Gastroesophageal sphincter (tissue), 3 donors: ENCODE measurements at regions not wholly inside any gene's neighbourhood (a gene's known extent, or its start where the extent isn't known, plus 50 kb on each side); places are given as distances from the start of the nearest gene placed in this dataset.

Experiments
- EP300 ChIP-seq: sonication (generic); formaldehyde crosslinking; IDR thresholded peaks from one replicate; pipeline ENCODE4 v1.6.1; 2017; ENCODE audit warnings: antibody characterized with exemption, mild to moderate bottlenecking
- POLR2A ChIP-seq, 2 donors: fragments of 450-650 bp; IDR thresholded peaks; one replicate each; pipeline ENCODE4 v1.6.1; 2017; ENCODE audit warnings: antibody characterized with exemption in 2 of 2, mild to moderate bottlenecking in 2 of 2, moderate library complexity in 1 of 2
- TF ChIP-seq, protein P1 (sequence below), 4 experiments: fragments of 200-600 bp in 2 of 4; fragments of 450-650 bp in 2 of 4; sonication (generic) in 1 of 4; IDR thresholded peaks; one replicate each; pipeline ENCODE4 v1.5.1; 2017 to 2019; ENCODE audit warnings: antibody characterized with exemption in 4 of 4, mild to moderate bottlenecking in 2 of 4, moderate library complexity in 2 of 4

- TF ChIP-seq, protein P1, sequence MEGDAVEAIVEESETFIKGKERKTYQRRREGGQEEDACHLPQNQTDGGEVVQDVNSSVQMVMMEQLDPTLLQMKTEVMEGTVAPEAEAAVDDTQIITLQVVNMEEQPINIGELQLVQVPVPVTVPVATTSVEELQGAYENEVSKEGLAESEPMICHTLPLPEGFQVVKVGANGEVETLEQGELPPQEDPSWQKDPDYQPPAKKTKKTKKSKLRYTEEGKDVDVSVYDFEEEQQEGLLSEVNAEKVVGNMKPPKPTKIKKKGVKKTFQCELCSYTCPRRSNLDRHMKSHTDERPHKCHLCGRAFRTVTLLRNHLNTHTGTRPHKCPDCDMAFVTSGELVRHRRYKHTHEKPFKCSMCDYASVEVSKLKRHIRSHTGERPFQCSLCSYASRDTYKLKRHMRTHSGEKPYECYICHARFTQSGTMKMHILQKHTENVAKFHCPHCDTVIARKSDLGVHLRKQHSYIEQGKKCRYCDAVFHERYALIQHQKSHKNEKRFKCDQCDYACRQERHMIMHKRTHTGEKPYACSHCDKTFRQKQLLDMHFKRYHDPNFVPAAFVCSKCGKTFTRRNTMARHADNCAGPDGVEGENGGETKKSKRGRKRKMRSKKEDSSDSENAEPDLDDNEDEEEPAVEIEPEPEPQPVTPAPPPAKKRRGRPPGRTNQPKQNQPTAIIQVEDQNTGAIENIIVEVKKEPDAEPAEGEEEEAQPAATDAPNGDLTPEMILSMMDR (IDR thresholded peaks at IDR 0.05), result no peak
- TF ChIP-seq EP300 (no peak), POLR2A (IDR thresholded peaks at IDR 0.05) (no peak)
These were observed 94.9 kb downstream of the DSEL start for GRCh38 chr18:67421651-67422050.
